A673 (cell line): ENCODE measurements at regions not wholly inside any gene's neighbourhood (a gene's known extent, or its start where the extent isn't known, plus 50 kb on each side); places are given as distances from the start of the nearest gene placed in this dataset.

Experiments
- CTCF ChIP-seq: fragments of 300-800, 200-600 bp; sonication (generic); conservative IDR thresholded peaks from 2 replicates; pipeline ENCODE4 v1.5.1; 2017; ENCODE audit warnings: low read depth, mild to moderate bottlenecking, antibody characterized with exemption, low read length, moderate library complexity, mixed read lengths
- EZH2 ChIP-seq: fragments of 200-600 bp; sonication (generic); IDR thresholded peaks from 2 replicates; pipeline ENCODE4 v1.6.1; 2017; ENCODE audit warnings: borderline replicate concordance, low read depth, mild to moderate bottlenecking, mixed read lengths, antibody characterized with exemption, low read length; ENCODE audit not compliant: poor library complexity, severe bottlenecking

GRCh38 chr14:38404100-38404541 lies 148.2 kb upstream of the CLEC14A start:
- TF ChIP-seq CTCF (no peak), EZH2 (no peak)
